ENCODE measurements at regions not wholly inside any gene's neighbourhood (a gene's known extent, or its start where the extent isn't known, plus 50 kb on each side); places are given as distances from the start of the nearest gene placed in this dataset.

- no peaks in the 10 kb centered on the region for H3K4me1 ChIP-seq
- 82 to 86% methylated on average over 4 of the region's 4 CpGs for WGBS, 2 donors
- H3K36me3 ChIP-seq (replicated peaks in 1 of 2; ENCODE audit: insufficient read depth in 1 of 2, low read depth in 2 of 2): no peaks in the 10 kb centered on the region
- TF ChIP-seq, protein P1, sequence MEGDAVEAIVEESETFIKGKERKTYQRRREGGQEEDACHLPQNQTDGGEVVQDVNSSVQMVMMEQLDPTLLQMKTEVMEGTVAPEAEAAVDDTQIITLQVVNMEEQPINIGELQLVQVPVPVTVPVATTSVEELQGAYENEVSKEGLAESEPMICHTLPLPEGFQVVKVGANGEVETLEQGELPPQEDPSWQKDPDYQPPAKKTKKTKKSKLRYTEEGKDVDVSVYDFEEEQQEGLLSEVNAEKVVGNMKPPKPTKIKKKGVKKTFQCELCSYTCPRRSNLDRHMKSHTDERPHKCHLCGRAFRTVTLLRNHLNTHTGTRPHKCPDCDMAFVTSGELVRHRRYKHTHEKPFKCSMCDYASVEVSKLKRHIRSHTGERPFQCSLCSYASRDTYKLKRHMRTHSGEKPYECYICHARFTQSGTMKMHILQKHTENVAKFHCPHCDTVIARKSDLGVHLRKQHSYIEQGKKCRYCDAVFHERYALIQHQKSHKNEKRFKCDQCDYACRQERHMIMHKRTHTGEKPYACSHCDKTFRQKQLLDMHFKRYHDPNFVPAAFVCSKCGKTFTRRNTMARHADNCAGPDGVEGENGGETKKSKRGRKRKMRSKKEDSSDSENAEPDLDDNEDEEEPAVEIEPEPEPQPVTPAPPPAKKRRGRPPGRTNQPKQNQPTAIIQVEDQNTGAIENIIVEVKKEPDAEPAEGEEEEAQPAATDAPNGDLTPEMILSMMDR (IDR thresholded peaks at IDR 0.05): no peak
- TF ChIP-seq POLR2A (IDR thresholded peaks at IDR 0.05): no peak
- H3K27me3 ChIP-seq: no peaks in the 10 kb centered on the region
- ATAC-seq (no peak), DNase-seq (no peak)
- H3K27ac ChIP-seq: no peak overlapping the region
- H3K4me3 ChIP-seq: no peak overlapping the region
- intact Hi-C loops (cut with DNase I): no loop called here
- H3K9me3 ChIP-seq: no peaks in the 10 kb centered on the region
Observed at GRCh38 chr3:165683947-165684346, 153.3 kb downstream of the BCHE start.

DNA sequence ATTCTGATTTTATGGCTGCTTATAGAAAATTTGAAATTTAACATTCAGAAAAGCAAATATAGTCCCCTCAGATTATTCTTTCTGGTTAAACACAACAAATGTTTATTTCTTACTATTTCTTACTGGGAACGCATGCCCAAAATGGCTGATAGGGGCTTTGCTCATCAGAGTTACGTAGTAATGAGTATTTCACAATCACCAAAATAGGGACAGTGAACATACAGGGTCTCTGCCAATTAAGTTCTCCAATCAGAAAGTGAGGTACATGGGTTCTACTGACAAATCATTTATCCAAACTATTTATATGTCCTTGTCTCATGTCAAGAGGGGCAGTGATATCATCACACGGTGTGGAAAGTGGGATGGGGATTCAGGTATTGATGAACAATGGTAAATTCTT, 154.5 kb downstream of the BCHE start:
- 86 to 89% methylated on average over 3 of the region's 3 CpGs for WGBS, 2 donors

GRCh38 chr3:165669967-165670366, 167.3 kb downstream of the BCHE start:
- Histone ChIP-seq H3K4me3 (no peak overlapping the region), H3K9me3 (no peaks in the 10 kb centered on the region), H3K27me3 (no peaks in the 10 kb centered on the region), H3K4me1 (no peaks in the 10 kb centered on the region), H3K36me3 (replicated peaks in 1 of 2; ENCODE audit: insufficient read depth in 1 of 2, low read depth in 2 of 2) (no peaks in the 10 kb centered on the region), H3K27ac (no peak overlapping the region)
- ATAC-seq (no peak), DNase-seq (no peak)
- 76 to 97% methylated on average over 2 of the region's 2 CpGs for WGBS, 2 donors
- intact Hi-C loops (cut with DNase I): no loop called here
- TF ChIP-seq, protein P1 (IDR thresholded peaks at IDR 0.05): no peak
- no peak for TF ChIP-seq POLR2A (IDR thresholded peaks at IDR 0.05)

More for the DNA sequence above, 154.5 kb downstream of the BCHE start:
- Histone ChIP-seq H3K36me3 (replicated peaks in 1 of 2; ENCODE audit: insufficient read depth in 1 of 2, low read depth in 2 of 2) (no peaks in the 10 kb centered on the region), H3K4me3 (no peak overlapping the region), H3K4me1 (no peaks in the 10 kb centered on the region), H3K27ac (no peak overlapping the region), H3K27me3 (no peaks in the 10 kb centered on the region), H3K9me3 (no peaks in the 10 kb centered on the region)
- intact Hi-C loops (cut with DNase I): no loop called here
- DNase-seq: no peak
- TF ChIP-seq, protein P1 (IDR thresholded peaks at IDR 0.05): no peak
- no peak for TF ChIP-seq POLR2A (IDR thresholded peaks at IDR 0.05)
- ATAC-seq: no peak

- ATAC-seq (no peak), DNase-seq (no peak)
- H3K36me3 ChIP-seq (replicated peaks in 1 of 2; ENCODE audit: insufficient read depth in 1 of 2, low read depth in 2 of 2): no peaks in the 10 kb centered on the region
- H3K27ac ChIP-seq: no peak overlapping the region
- H3K4me3 ChIP-seq: no peak overlapping the region
- no peaks in the 10 kb centered on the region for H3K4me1 ChIP-seq
- TF ChIP-seq POLR2A (IDR thresholded peaks at IDR 0.05): no peak
- TF ChIP-seq, protein P1 (IDR thresholded peaks at IDR 0.05): no peak
- no peaks in the 10 kb centered on the region for H3K9me3 ChIP-seq
- intact Hi-C loops (cut with DNase I): no loop called here
- H3K27me3 ChIP-seq: no peaks in the 10 kb centered on the region
Observed at GRCh38 chr3:165669504-165669903, 167.7 kb downstream of the BCHE start.

GRCh38 chr3:165667676-165668075, 169.5 kb downstream of the BCHE start:
- no peak overlapping the region for H3K4me3 ChIP-seq
- TF ChIP-seq, protein P1 (IDR thresholded peaks at IDR 0.05): no peak
- no peak for TF ChIP-seq POLR2A (IDR thresholded peaks at IDR 0.05)
- 86 to 94% methylated on average over 2 of the region's 2 CpGs for WGBS, 2 donors
- H3K9me3 ChIP-seq: no peaks in the 10 kb centered on the region
- H3K4me1 ChIP-seq: no peaks in the 10 kb centered on the region
- H3K27ac ChIP-seq: no peak overlapping the region
- H3K36me3 ChIP-seq (replicated peaks in 1 of 2; ENCODE audit: insufficient read depth in 1 of 2, low read depth in 2 of 2): no peaks in the 10 kb centered on the region
- ATAC-seq: no peak
- intact Hi-C loops (cut with DNase I): no loop called here
- H3K27me3 ChIP-seq: no peaks in the 10 kb centered on the region
- no peak for DNase-seq
